GM21447 (cell line): ENCODE measurements at regions not wholly inside any gene's neighbourhood (a gene's known extent, or its start where the extent isn't known, plus 50 kb on each side); places are given as distances from the start of the nearest gene placed in this dataset.

ENCODE experiments used
- ATAC-seq: cut with Tn5 transposase; IDR thresholded peaks from one replicate; pipeline ENCODE4 v1.9.1; 2021; ENCODE audit not compliant: unreplicated experiment

- ATAC-seq: no peak
Measured at GRCh38 chr21:35768187-35768586, 292.1 kb downstream of the SETD4 start.

- no peak for ATAC-seq
Measured at GRCh38 chr21:35764586-35764985, 295.7 kb downstream of the SETD4 start.

- no peak for ATAC-seq
Measured at GRCh38 chr21:35764077-35764476, 296.2 kb downstream of the SETD4 start.

- ATAC-seq: no peak
Measured at GRCh38 chr21:35754583-35754982, 305.7 kb downstream of the SETD4 start.

GRCh38 chr21:35753308-35753707 is 307.0 kb downstream of the SETD4 start:
- no peak for ATAC-seq

- no peak for ATAC-seq
Measured at GRCh38 chr21:35751171-35751570, 309.2 kb downstream of the SETD4 start.

- no peak for ATAC-seq
Measured at GRCh38 chr21:35749904-35750303, 310.4 kb downstream of the SETD4 start.

GRCh38 chr21:35748678-35749314 is 311.5 kb downstream of the SETD4 start:
- ATAC-seq: no peak

- ATAC-seq: no peak
Measured at GRCh38 chr21:35743571-35743970, 316.8 kb downstream of the SETD4 start.

- ATAC-seq: no peak
Measured at GRCh38 chr21:35738347-35738961, 321.9 kb downstream of the SETD4 start.

- ATAC-seq: no peak
Measured at GRCh38 chr21:35737899-35738346, 322.4 kb downstream of the SETD4 start.

- ATAC-seq: no peak
Measured at GRCh38 chr21:35737449-35737848, 322.9 kb downstream of the SETD4 start.

GRCh38 chr21:35732788-35733187 is 327.5 kb downstream of the SETD4 start:
- no peak for ATAC-seq

GRCh38 chr21:35730325-35730724 is 330.0 kb downstream of the SETD4 start:
- ATAC-seq: no peak

- ATAC-seq: no peak
Measured at GRCh38 chr21:35727830-35728229, 332.5 kb downstream of the SETD4 start.

- ATAC-seq: no peak
Measured at GRCh38 chr21:35724156-35724555, 336.2 kb downstream of the SETD4 start.

GRCh38 chr21:35721701-35722100 is 338.6 kb downstream of the SETD4 start:
- no peak for ATAC-seq

GRCh38 chr21:35720208-35720731 is 340.1 kb downstream of the SETD4 start:
- no peak for ATAC-seq

GRCh38 chr21:35719080-35719479 is 341.2 kb downstream of the SETD4 start:
- ATAC-seq: no peak

GRCh38 chr21:35716876-35717565 is 343.3 kb downstream of the SETD4 start:
- ATAC-seq: no peak

- no peak for ATAC-seq
Measured at GRCh38 chr21:35713914-35714313, 346.4 kb downstream of the SETD4 start.

GRCh38 chr21:35711661-35712060 is 348.7 kb downstream of the SETD4 start:
- ATAC-seq: no peak
